ENCODE measurements at regions not wholly inside any gene's neighbourhood (a gene's known extent, or its start where the extent isn't known, plus 50 kb on each side); places are given as distances from the start of the nearest gene placed in this dataset.
A peak's percentile ranks its signal among the peaks of the same experiment; 100 is the strongest.

DNA sequence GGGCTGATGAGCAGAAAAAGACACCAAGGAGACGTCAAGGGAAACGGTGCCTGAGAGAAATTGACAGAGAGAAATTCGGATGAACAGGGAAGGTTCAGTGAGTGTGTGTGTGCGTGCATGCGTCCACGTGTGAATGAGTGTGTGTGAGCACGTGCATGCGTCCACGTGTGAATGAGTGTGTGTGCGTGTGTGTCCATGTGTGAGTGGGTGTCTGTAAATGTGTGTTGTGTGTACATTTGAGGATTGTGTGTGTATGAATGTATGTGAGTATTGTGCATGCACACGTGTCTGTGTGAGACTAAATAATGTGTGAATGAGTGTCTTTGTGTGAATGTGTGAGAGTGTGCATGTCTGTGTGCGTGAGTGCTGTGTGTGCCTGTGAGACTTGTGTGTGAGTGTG lies 137.4 kb upstream of the MED13L start:
- Histone ChIP-seq H3K36me3 (ENCODE audit: control insufficient read depth, insufficient read depth, low read length) (no peaks in the 10 kb centered on the region), H3K4me3 (ENCODE audit: low read depth in 2 of 2, low read length in 2 of 2) (no peak overlapping the region), H3K27ac (ENCODE audit: low read length) (peak overlapping the region; percentile 75; the same call in 1 of the 2 replicates), H3K4me1 (ENCODE audit: control insufficient read depth, insufficient read depth, low read length) (peaks cover 20% of the 10 kb centered on the region), H3K9me3 (ENCODE audit: control insufficient read depth, insufficient read depth, low read depth, low read length) (no peaks in the 10 kb centered on the region), H3K27me3 (ENCODE audit: control insufficient read depth, insufficient read depth, low read length) (no peaks in the 10 kb centered on the region)
- intact Hi-C loops (cut with micrococcal nuclease; ENCODE audit: unreplicated experiment) = no loop called here
- POLR2A ChIA-PET = no interaction called here
- ATAC-seq (no peak), DNase-seq (ENCODE audit: low read depth, low spot score) (no peak)
- CTCF ChIA-PET = no interaction called here
- in situ Hi-C loops (cut with HindIII; ENCODE audit: low pct_unique_long_range_greater_than_20kb, low sequenced_read_pairs) = no loop called here
- no TSS peak for BruUV-seq (replicated peaks)
- TF ChIP-seq, protein P1, sequence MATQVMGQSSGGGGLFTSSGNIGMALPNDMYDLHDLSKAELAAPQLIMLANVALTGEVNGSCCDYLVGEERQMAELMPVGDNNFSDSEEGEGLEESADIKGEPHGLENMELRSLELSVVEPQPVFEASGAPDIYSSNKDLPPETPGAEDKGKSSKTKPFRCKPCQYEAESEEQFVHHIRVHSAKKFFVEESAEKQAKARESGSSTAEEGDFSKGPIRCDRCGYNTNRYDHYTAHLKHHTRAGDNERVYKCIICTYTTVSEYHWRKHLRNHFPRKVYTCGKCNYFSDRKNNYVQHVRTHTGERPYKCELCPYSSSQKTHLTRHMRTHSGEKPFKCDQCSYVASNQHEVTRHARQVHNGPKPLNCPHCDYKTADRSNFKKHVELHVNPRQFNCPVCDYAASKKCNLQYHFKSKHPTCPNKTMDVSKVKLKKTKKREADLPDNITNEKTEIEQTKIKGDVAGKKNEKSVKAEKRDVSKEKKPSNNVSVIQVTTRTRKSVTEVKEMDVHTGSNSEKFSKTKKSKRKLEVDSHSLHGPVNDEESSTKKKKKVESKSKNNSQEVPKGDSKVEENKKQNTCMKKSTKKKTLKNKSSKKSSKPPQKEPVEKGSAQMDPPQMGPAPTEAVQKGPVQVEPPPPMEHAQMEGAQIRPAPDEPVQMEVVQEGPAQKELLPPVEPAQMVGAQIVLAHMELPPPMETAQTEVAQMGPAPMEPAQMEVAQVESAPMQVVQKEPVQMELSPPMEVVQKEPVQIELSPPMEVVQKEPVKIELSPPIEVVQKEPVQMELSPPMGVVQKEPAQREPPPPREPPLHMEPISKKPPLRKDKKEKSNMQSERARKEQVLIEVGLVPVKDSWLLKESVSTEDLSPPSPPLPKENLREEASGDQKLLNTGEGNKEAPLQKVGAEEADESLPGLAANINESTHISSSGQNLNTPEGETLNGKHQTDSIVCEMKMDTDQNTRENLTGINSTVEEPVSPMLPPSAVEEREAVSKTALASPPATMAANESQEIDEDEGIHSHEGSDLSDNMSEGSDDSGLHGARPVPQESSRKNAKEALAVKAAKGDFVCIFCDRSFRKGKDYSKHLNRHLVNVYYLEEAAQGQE (IDR thresholded peaks at IDR 0.05; ENCODE audit: insufficient read depth in 1 of 2, low read depth in 2 of 2, low read length in 1 of 2) = no peak
- TF ChIP-seq, protein P2, sequence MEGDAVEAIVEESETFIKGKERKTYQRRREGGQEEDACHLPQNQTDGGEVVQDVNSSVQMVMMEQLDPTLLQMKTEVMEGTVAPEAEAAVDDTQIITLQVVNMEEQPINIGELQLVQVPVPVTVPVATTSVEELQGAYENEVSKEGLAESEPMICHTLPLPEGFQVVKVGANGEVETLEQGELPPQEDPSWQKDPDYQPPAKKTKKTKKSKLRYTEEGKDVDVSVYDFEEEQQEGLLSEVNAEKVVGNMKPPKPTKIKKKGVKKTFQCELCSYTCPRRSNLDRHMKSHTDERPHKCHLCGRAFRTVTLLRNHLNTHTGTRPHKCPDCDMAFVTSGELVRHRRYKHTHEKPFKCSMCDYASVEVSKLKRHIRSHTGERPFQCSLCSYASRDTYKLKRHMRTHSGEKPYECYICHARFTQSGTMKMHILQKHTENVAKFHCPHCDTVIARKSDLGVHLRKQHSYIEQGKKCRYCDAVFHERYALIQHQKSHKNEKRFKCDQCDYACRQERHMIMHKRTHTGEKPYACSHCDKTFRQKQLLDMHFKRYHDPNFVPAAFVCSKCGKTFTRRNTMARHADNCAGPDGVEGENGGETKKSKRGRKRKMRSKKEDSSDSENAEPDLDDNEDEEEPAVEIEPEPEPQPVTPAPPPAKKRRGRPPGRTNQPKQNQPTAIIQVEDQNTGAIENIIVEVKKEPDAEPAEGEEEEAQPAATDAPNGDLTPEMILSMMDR (IDR thresholded peaks at IDR 0.05) = no peak
- TF ChIP-seq POLR2AphosphoS5 (IDR thresholded peaks at IDR 0.05; ENCODE audit: low read depth, low read length) (no peak), SIN3A (IDR thresholded peaks at IDR 0.05; ENCODE audit: borderline replicate concordance, insufficient read depth, low read depth, low read length) (no peak), TCF7L2 (IDR thresholded peaks at IDR 0.05; ENCODE audit: low read depth, low read length) (no peak)

DNA sequence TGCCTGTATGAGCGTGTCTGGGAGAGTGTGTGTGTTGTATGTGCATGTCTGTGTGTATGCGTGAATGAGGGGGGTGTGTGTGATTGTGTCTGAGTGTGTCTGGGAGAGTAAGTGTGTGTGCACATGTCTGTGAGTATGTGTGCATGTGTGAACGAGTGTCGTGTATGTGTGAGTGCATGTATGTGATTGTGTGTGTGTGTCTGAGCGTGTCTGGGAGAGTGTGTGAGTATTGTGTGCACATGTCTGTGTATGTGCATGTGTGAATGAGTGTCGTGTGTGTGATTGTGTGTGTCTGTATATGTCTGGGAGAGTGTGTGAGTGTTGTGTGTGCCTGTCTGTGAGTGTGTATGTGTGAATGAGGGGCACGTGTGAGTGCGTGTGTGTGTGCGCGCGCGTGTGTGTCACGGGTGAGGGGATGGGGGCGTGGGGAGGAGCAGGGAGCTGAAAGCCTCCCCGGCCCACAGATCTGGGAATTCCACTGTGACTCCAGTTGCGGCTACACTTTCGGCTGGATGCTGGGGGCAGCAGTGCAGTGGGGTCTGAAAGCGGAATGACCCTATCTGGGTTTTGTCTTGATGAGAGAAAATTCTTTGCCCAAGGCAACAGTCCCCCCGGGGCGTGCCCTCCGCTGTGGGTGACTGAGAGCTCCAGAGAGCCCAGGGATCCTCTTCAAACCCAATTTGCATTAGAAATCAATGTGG lies 138.1 kb upstream of the MED13L start:
- no TSS peak for BruUV-seq (replicated peaks)
- H3K4me3 ChIP-seq (ENCODE audit: low read depth in 2 of 2, low read length in 2 of 2) = no peak overlapping the region
- TF ChIP-seq TCF7L2 (IDR thresholded peaks at IDR 0.05; ENCODE audit: low read depth, low read length) (no peak), POLR2AphosphoS5 (IDR thresholded peaks at IDR 0.05; ENCODE audit: low read depth, low read length) (no peak), SIN3A (IDR thresholded peaks at IDR 0.05; ENCODE audit: borderline replicate concordance, insufficient read depth, low read depth, low read length) (no peak)
- TF ChIP-seq, protein P2 (IDR thresholded peaks at IDR 0.05) = no peak
- TF ChIP-seq, protein P1 (IDR thresholded peaks at IDR 0.05; ENCODE audit: insufficient read depth in 1 of 2, low read depth in 2 of 2, low read length in 1 of 2) = no peak

More for the DNA sequence above, 138.1 kb upstream of the MED13L start:
- ATAC-seq (no peak), DNase-seq (ENCODE audit: low read depth, low spot score) (no peak)
- intact Hi-C loops (cut with micrococcal nuclease; ENCODE audit: unreplicated experiment) = no loop called here
- in situ Hi-C loops (cut with HindIII; ENCODE audit: low pct_unique_long_range_greater_than_20kb, low sequenced_read_pairs) = no loop called here
- Histone ChIP-seq H3K36me3 (ENCODE audit: control insufficient read depth, insufficient read depth, low read length) (no peaks in the 10 kb centered on the region), H3K9me3 (ENCODE audit: control insufficient read depth, insufficient read depth, low read depth, low read length) (no peaks in the 10 kb centered on the region), H3K4me1 (ENCODE audit: control insufficient read depth, insufficient read depth, low read length) (peaks cover 20% of the 10 kb centered on the region), H3K27ac (ENCODE audit: low read length) (peak overlapping the region; percentile 75), H3K27me3 (ENCODE audit: control insufficient read depth, insufficient read depth, low read length) (no peaks in the 10 kb centered on the region)
- CTCF ChIA-PET = no interaction called here
- POLR2A ChIA-PET = interaction anchor here (0.6 kb wide), 1 partner anchor 57 kb away, joined by 4 read pairs; no protein-coding TSS in a partner anchor

Measured in Panc1 (cell line).